ENCODE measurements at regions not wholly inside any gene's neighbourhood (a gene's known extent, or its start where the extent isn't known, plus 50 kb on each side); places are given as distances from the start of the nearest gene placed in this dataset.

DNA sequence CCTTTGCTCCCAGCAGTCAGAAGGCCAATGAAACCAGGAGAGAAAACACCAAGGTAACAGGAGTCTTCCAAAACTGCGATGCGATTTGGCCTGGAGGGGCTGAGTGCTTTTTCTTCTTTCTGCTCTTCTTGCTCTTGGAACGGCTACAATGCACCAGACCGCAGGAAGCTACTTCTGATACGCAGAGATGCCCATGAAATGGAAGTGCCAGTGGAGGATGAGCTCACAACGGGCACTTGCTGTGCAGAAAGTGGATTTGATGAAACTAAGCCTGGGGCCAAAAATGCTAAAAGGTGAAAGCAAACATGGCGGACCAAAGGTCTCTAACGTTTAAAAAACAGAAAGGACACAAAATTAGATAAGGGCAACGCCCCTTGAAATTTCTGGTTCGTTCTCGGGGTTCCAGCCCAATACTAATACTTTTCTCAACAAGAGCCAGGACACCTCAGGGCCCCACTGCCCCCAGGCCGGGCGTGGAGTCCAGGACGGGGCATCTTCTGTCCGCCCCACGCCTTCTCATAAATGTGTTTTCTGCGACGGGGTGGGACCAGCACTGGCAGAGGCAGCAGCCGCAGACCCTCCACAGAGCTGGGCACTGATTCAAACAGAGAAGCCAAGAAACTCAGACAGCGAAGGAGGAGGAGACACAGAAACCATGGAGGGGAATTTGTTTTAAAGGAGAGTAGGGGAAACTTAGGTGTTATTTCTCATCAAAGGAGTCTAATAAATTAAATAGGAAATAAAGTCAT lies 101.3 kb downstream of the CRYAA start:
- H3K27ac ChIP-seq (ENCODE audit: low read depth), result no peak overlapping the region
- DNase-seq (ENCODE audit: low spot score) (no peak), ATAC-seq (no peak)
- no peaks in the 10 kb centered on the region for H3K4me1 Mint-ChIP-seq
- no peaks in the 10 kb centered on the region for H3K79me2 ChIP-seq (replicated peaks; ENCODE audit: insufficient read depth)
- no peaks in the 10 kb centered on the region for H3K4me1 ChIP-seq (ENCODE audit: insufficient read depth)
- H3K4me3 Mint-ChIP-seq, result no peak overlapping the region
- H3K4me2 ChIP-seq, result no peak overlapping the region
- H3K9me2 ChIP-seq (ENCODE audit: insufficient read depth), result no peaks in the 10 kb centered on the region
- H2AFZ ChIP-seq, result 0 out of 2 replicates have a peak overlapping the region, but pooled peaks have one; percentile 23
- no peaks in the 10 kb centered on the region for H3K36me3 ChIP-seq (ENCODE audit: insufficient read depth)
- no peaks in the 10 kb centered on the region for H3K9me3 Mint-ChIP-seq
- no peak overlapping the region for H3K4me3 ChIP-seq
- H3F3A ChIP-seq (replicated peaks; ENCODE audit: low read depth), result no peaks in the 10 kb centered on the region
- H4K20me1 ChIP-seq (replicated peaks; ENCODE audit: insufficient read depth), result no peaks in the 10 kb centered on the region
- peaks cover 8% of the 10 kb centered on the region for H3K27me3 Mint-ChIP-seq (ENCODE audit: insufficient read depth, low read depth, poor library complexity)
- H3K36me3 Mint-ChIP-seq (ENCODE audit: low read depth), result no peaks in the 10 kb centered on the region
- TF ChIP-seq, protein P1, sequence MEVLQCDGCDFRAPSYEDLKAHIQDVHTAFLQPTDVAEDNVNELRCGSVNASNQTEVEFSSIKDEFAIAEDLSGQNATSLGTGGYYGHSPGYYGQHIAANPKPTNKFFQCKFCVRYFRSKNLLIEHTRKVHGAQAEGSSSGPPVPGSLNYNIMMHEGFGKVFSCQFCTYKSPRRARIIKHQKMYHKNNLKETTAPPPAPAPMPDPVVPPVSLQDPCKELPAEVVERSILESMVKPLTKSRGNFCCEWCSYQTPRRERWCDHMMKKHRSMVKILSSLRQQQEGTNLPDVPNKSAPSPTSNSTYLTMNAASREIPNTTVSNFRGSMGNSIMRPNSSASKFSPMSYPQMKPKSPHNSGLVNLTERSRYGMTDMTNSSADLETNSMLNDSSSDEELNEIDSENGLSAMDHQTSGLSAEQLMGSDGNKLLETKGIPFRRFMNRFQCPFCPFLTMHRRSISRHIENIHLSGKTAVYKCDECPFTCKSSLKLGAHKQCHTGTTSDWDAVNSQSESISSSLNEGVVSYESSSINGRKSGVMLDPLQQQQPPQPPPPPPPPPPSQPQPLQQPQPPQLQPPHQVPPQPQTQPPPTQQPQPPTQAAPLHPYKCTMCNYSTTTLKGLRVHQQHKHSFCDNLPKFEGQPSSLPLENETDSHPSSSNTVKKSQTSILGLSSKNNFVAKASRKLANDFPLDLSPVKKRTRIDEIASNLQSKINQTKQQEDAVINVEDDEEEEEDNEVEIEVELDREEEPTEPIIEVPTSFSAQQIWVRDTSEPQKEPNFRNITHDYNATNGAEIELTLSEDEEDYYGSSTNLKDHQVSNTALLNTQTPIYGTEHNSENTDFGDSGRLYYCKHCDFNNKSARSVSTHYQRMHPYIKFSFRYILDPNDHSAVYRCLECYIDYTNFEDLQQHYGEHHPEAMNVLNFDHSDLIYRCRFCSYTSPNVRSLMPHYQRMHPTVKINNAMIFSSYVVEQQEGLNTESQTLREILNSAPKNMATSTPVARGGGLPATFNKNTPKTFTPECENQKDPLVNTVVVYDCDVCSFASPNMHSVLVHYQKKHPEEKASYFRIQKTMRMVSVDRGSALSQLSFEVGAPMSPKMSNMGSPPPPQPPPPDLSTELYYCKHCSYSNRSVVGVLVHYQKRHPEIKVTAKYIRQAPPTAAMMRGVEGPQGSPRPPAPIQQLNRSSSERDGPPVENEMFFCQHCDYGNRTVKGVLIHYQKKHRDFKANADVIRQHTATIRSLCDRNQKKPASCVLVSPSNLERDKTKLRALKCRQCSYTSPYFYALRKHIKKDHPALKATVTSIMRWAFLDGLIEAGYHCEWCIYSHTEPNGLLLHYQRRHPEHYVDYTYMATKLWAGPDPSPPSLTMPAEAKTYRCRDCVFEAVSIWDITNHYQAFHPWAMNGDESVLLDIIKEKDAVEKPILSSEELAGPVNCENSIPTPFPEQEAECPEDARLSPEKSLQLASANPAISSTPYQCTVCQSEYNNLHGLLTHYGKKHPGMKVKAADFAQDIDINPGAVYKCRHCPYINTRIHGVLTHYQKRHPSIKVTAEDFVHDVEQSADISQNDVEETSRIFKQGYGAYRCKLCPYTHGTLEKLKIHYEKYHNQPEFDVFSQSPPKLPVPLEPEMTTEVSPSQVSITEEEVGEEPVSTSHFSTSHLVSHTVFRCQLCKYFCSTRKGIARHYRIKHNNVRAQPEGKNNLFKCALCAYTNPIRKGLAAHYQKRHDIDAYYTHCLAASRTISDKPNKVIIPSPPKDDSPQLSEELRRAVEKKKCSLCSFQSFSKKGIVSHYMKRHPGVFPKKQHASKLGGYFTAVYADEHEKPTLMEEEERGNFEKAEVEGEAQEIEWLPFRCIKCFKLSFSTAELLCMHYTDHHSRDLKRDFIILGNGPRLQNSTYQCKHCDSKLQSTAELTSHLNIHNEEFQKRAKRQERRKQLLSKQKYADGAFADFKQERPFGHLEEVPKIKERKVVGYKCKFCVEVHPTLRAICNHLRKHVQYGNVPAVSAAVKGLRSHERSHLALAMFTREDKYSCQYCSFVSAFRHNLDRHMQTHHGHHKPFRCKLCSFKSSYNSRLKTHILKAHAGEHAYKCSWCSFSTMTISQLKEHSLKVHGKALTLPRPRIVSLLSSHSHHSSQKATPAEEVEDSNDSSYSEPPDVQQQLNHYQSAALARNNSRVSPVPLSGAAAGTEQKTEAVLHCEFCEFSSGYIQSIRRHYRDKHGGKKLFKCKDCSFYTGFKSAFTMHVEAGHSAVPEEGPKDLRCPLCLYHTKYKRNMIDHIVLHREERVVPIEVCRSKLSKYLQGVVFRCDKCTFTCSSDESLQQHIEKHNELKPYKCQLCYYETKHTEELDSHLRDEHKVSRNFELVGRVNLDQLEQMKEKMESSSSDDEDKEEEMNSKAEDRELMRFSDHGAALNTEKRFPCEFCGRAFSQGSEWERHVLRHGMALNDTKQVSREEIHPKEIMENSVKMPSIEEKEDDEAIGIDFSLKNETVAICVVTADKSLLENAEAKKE (CRISPR knock-in tag; IDR thresholded peaks at IDR 0.05), result no peak
- no peak for TF ChIP-seq STAT1 (IDR thresholded peaks at IDR 0.05; ENCODE audit: unreplicated experiment)
- TF ChIP-seq ZNF114 (CRISPR knock-in tag; IDR thresholded peaks at IDR 0.05), result no peak
- TF ChIP-seq, protein P2, sequence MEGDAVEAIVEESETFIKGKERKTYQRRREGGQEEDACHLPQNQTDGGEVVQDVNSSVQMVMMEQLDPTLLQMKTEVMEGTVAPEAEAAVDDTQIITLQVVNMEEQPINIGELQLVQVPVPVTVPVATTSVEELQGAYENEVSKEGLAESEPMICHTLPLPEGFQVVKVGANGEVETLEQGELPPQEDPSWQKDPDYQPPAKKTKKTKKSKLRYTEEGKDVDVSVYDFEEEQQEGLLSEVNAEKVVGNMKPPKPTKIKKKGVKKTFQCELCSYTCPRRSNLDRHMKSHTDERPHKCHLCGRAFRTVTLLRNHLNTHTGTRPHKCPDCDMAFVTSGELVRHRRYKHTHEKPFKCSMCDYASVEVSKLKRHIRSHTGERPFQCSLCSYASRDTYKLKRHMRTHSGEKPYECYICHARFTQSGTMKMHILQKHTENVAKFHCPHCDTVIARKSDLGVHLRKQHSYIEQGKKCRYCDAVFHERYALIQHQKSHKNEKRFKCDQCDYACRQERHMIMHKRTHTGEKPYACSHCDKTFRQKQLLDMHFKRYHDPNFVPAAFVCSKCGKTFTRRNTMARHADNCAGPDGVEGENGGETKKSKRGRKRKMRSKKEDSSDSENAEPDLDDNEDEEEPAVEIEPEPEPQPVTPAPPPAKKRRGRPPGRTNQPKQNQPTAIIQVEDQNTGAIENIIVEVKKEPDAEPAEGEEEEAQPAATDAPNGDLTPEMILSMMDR (conservative IDR thresholded peaks at IDR 0.05; ENCODE audit: low read depth in 2 of 2), result no peak
- TF ChIP-seq EZH2phosphoT487 (IDR thresholded peaks at IDR 0.05; ENCODE audit: unreplicated experiment), result no peak
- TF ChIP-seq POLR2AphosphoS5 (IDR thresholded peaks at IDR 0.05; ENCODE audit: low read depth), result no peak
- no peak for TF ChIP-seq JUNB (IDR thresholded peaks at IDR 0.05; ENCODE audit: unreplicated experiment)
- no peak for TF ChIP-seq EZH2 (IDR thresholded peaks at IDR 0.05; ENCODE audit: low read depth, unreplicated experiment)
- no peak for TF ChIP-seq NANOG (IDR thresholded peaks at IDR 0.05; ENCODE audit: borderline replicate concordance)
- TF ChIP-seq ZNF331 (CRISPR knock-in tag; IDR thresholded peaks at IDR 0.05; ENCODE audit: low read depth), result no peak
- TF ChIP-seq, protein P3, sequence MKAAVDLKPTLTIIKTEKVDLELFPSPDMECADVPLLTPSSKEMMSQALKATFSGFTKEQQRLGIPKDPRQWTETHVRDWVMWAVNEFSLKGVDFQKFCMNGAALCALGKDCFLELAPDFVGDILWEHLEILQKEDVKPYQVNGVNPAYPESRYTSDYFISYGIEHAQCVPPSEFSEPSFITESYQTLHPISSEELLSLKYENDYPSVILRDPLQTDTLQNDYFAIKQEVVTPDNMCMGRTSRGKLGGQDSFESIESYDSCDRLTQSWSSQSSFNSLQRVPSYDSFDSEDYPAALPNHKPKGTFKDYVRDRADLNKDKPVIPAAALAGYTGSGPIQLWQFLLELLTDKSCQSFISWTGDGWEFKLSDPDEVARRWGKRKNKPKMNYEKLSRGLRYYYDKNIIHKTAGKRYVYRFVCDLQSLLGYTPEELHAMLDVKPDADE (IDR thresholded peaks at IDR 0.05), result no peak
- TF ChIP-seq, protein P4, sequence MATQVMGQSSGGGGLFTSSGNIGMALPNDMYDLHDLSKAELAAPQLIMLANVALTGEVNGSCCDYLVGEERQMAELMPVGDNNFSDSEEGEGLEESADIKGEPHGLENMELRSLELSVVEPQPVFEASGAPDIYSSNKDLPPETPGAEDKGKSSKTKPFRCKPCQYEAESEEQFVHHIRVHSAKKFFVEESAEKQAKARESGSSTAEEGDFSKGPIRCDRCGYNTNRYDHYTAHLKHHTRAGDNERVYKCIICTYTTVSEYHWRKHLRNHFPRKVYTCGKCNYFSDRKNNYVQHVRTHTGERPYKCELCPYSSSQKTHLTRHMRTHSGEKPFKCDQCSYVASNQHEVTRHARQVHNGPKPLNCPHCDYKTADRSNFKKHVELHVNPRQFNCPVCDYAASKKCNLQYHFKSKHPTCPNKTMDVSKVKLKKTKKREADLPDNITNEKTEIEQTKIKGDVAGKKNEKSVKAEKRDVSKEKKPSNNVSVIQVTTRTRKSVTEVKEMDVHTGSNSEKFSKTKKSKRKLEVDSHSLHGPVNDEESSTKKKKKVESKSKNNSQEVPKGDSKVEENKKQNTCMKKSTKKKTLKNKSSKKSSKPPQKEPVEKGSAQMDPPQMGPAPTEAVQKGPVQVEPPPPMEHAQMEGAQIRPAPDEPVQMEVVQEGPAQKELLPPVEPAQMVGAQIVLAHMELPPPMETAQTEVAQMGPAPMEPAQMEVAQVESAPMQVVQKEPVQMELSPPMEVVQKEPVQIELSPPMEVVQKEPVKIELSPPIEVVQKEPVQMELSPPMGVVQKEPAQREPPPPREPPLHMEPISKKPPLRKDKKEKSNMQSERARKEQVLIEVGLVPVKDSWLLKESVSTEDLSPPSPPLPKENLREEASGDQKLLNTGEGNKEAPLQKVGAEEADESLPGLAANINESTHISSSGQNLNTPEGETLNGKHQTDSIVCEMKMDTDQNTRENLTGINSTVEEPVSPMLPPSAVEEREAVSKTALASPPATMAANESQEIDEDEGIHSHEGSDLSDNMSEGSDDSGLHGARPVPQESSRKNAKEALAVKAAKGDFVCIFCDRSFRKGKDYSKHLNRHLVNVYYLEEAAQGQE (IDR thresholded peaks at IDR 0.05; ENCODE audit: unreplicated experiment), result no peak
- TF ChIP-seq CREB1 (CRISPR knock-in tag; IDR thresholded peaks at IDR 0.05; ENCODE audit: low read depth), result no peak
- H3K27me3 ChIP-seq (ENCODE audit: insufficient read depth), result no peaks in the 10 kb centered on the region
- H3K27ac Mint-ChIP-seq, result no peak overlapping the region

Measured in GM23338 (cell line).